ENCODE measurements at regions not wholly inside any gene's neighbourhood (a gene's known extent, or its start where the extent isn't known, plus 50 kb on each side); places are given as distances from the start of the nearest gene placed in this dataset.

GRCh38 chr18:22101731-22102130, 67.7 kb upstream of the GATA6 start:
- Histone ChIP-seq H3K18ac (ENCODE audit: low read depth, low read length) (no peak overlapping the region), H3K9ac (ENCODE audit: low read depth, low read length) (no peak overlapping the region), H3K9me3 (ENCODE audit: control insufficient read depth, insufficient read depth, low read length) (no peaks in the 10 kb centered on the region), H2BK120ac (ENCODE audit: low read depth, low read length) (no peak overlapping the region), H4K20me1 (ENCODE audit: insufficient read depth, low read length) (no peaks in the 10 kb centered on the region), H3K27ac (ENCODE audit: insufficient read depth, low read length) (no peak overlapping the region), H4K8ac (ENCODE audit: low read depth in 2 of 2, low read length in 2 of 2) (no peak overlapping the region), H3K4ac (ENCODE audit: low read depth, low read length) (no peak overlapping the region), H3K36me3 (ENCODE audit: control insufficient read depth, insufficient read depth, low read length) (no peaks in the 10 kb centered on the region), H3K14ac (replicated peaks; ENCODE audit: low read depth, low read length) (no peak overlapping the region), H3K4me2 (ENCODE audit: low read depth, low read length) (no peak overlapping the region), H3K23ac (ENCODE audit: low read depth, low read length) (no peak overlapping the region), H2BK15ac (ENCODE audit: low read depth, low read length) (no peak overlapping the region), H2AK9ac (replicated peaks; ENCODE audit: low read depth, low read length, poor library complexity) (no peak overlapping the region), H2AFZ (replicated peaks; ENCODE audit: low read length, poor library complexity) (no peak overlapping the region), H3K56ac (ENCODE audit: extremely low read depth, insufficient read depth, low read length) (no peak overlapping the region), H2BK5ac (ENCODE audit: low read depth, low read length, poor library complexity, severe bottlenecking) (no peak overlapping the region), H3K79me1 (ENCODE audit: low read depth in 1 of 2, low read length in 2 of 2) (no peaks in the 10 kb centered on the region), H4K91ac (ENCODE audit: insufficient read depth, low read depth, low read length) (no peak overlapping the region), H3K4me3 (ENCODE audit: insufficient read depth, low read depth, low read length) (no peak overlapping the region), H2AK5ac (ENCODE audit: low read depth, low read length) (no peak overlapping the region), H3K27me3 (ENCODE audit: control insufficient read depth, insufficient read depth, low read length) (peaks cover 31% of the 10 kb centered on the region), H4K5ac (ENCODE audit: low read depth, low read length) (no peak overlapping the region), H3K9me1 (ENCODE audit: insufficient read depth, low read length) (no peaks in the 10 kb centered on the region), H2BK20ac (ENCODE audit: low read depth, low read length) (no peak overlapping the region), H3K4me1 (ENCODE audit: control insufficient read depth, insufficient read depth, low read length) (no peaks in the 10 kb centered on the region)
- DNase-seq (no peak), ATAC-seq (ENCODE audit: low read depth) (no peak)
- ChIA-PET POLR2A (ENCODE audit: unreplicated experiment) (no interaction called here), CTCF (no interaction called here)
- dilution Hi-C loops (cut with HindIII; ENCODE audit: low sequenced_read_pairs, unreplicated experiment) (no loop called here), intact Hi-C loops (cut with micrococcal nuclease) (no loop called here), in situ Hi-C loops (cut with MboI; ENCODE audit: low sequenced_read_pairs) (no loop called here)
- no CpG with 5 or more reads among the region's 4 CpGs for whole genome bisulfite sequencing, 2 experiments (ENCODE audit: extremely low coverage in 2 of 2, insufficient read length in 1 of 2)
- no TSS peak for BruUV-seq (replicated peaks)
- TF ChIP-seq USF2 (IDR thresholded peaks at IDR 0.05; ENCODE audit: low read depth, low read length) = no peak
- no peak for TF ChIP-seq SMC3 (IDR thresholded peaks at IDR 0.05; ENCODE audit: low read depth, low read length)
- TF ChIP-seq CHD1 (IDR thresholded peaks at IDR 0.05; ENCODE audit: low read depth, low read length) = no peak
- no peak for TF ChIP-seq ELK1 (IDR thresholded peaks at IDR 0.05; ENCODE audit: borderline replicate concordance, low read depth, low read length)
- no peak for TF ChIP-seq RFX5 (IDR thresholded peaks at IDR 0.05; ENCODE audit: low read depth, low read length)
- TF ChIP-seq POLR2A (IDR thresholded peaks at IDR 0.05; ENCODE audit: low read depth, low read length) = no peak
- TF ChIP-seq RCOR1 (IDR thresholded peaks at IDR 0.05; ENCODE audit: insufficient replicate concordance, low read length) = no peak
- no peak for TF ChIP-seq MXI1 (IDR thresholded peaks at IDR 0.05; ENCODE audit: borderline replicate concordance, low read depth, low read length)
- TF ChIP-seq MAFK (IDR thresholded peaks at IDR 0.05; ENCODE audit: low read depth, low read length) = no peak
- no peak for TF ChIP-seq NFE2L2 (IDR thresholded peaks at IDR 0.05; ENCODE audit: low read depth, low read length)
- no peak for TF ChIP-seq CEBPB (IDR thresholded peaks at IDR 0.05; ENCODE audit: low read depth, low read length)
- no peak for TF ChIP-seq RAD21 (IDR thresholded peaks at IDR 0.05; ENCODE audit: low read length)
- TF ChIP-seq BHLHE40 (IDR thresholded peaks at IDR 0.05; ENCODE audit: low read depth, low read length) = no peak
- no peak for TF ChIP-seq MAZ (IDR thresholded peaks at IDR 0.05; ENCODE audit: borderline replicate concordance, low read depth, low read length)
- no peak for TF ChIP-seq CTCF (conservative IDR thresholded peaks at IDR 0.05; ENCODE audit: low read depth, low read length)
- no peak for TF ChIP-seq FOS (IDR thresholded peaks at IDR 0.05; ENCODE audit: low read depth, low read length)

All from IMR-90 (cell line).